ENCODE measurements at regions not wholly inside any gene's neighbourhood (a gene's known extent, or its start where the extent isn't known, plus 50 kb on each side); places are given as distances from the start of the nearest gene placed in this dataset.

DNA sequence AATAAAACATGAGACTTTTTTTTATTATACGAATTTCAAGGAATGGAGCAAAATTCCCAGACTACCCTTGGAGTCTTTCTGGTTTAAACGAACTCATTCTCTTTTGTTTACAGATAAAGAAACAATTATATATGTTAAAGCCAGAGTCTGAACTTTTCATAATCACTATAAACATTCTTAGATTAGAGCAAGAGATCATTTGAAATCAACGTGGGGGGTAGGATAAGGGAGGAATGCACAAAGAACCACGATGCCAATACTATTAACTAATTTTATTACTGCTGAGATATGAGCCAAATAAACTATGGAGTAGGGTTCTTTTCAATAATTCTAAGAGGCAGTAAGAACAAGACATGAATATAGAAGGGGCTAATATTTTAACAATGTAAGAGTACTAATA lies 148.0 kb upstream of the FREM1 start:
- TF ChIP-seq, protein P1, sequence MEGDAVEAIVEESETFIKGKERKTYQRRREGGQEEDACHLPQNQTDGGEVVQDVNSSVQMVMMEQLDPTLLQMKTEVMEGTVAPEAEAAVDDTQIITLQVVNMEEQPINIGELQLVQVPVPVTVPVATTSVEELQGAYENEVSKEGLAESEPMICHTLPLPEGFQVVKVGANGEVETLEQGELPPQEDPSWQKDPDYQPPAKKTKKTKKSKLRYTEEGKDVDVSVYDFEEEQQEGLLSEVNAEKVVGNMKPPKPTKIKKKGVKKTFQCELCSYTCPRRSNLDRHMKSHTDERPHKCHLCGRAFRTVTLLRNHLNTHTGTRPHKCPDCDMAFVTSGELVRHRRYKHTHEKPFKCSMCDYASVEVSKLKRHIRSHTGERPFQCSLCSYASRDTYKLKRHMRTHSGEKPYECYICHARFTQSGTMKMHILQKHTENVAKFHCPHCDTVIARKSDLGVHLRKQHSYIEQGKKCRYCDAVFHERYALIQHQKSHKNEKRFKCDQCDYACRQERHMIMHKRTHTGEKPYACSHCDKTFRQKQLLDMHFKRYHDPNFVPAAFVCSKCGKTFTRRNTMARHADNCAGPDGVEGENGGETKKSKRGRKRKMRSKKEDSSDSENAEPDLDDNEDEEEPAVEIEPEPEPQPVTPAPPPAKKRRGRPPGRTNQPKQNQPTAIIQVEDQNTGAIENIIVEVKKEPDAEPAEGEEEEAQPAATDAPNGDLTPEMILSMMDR (conservative IDR thresholded peaks at IDR 0.05 in 1 of 2, IDR thresholded peaks at IDR 0.05 in 1 of 2; ENCODE audit: extremely low read depth in 1 of 2, insufficient read depth in 1 of 2, low read depth in 1 of 2, low read length in 2 of 2) = no peak
- TF ChIP-seq EZH2 (IDR thresholded peaks at IDR 0.05; ENCODE audit: borderline replicate concordance, low read length) = no peak
